Small intestine (tissue), 7 donors: ENCODE measurements at regions not wholly inside any gene's neighbourhood (a gene's known extent, or its start where the extent isn't known, plus 50 kb on each side); places are given as distances from the start of the nearest gene placed in this dataset.

Source experiments
- DNase-seq, 2 donors: peaks; one replicate each; pipeline versions ENCODE4 v3.0.0 to v3.0.0-alpha.2; 2013
- FAIRE-seq: peaks from 2 replicates; lab custom pipeline; 2012; peaks lifted over from hg19 to GRCh38; lab: Jason Lieb, UNC
- H3K27ac ChIP-seq, 3 donors: one replicate each; pipeline ENCODE4 v1.5.1; 2013; ENCODE audit warnings: low read length in 2 of 3, mild to moderate bottlenecking in 2 of 3, control low read depth in 1 of 3, inconsistent platforms in 1 of 3, low read depth in 1 of 3, moderate library complexity in 1 of 3
- H3K27me3 ChIP-seq, 3 donors: one replicate each; pipeline ENCODE4 v1.6.1; 2013; ENCODE audit warnings: low read length in 3 of 3, inconsistent platforms in 1 of 3; ENCODE audit not compliant: control insufficient read depth in 3 of 3, insufficient read depth in 3 of 3
- H3K36me3 ChIP-seq, 3 donors: one replicate each; pipeline ENCODE4 v1.6.1; 2013; ENCODE audit warnings: low read length in 3 of 3, inconsistent platforms in 1 of 3, low read depth in 1 of 3, mild to moderate bottlenecking in 1 of 3, moderate library complexity in 1 of 3; ENCODE audit not compliant: control insufficient read depth in 3 of 3, insufficient read depth in 2 of 3
- H3K4me1 ChIP-seq, 3 donors: one replicate each; pipeline ENCODE4 v1.6.1; 2013; ENCODE audit warnings: low read length in 2 of 3, inconsistent platforms in 1 of 3, low read depth in 1 of 3, mild to moderate bottlenecking in 1 of 3, moderate library complexity in 1 of 3; ENCODE audit not compliant: control insufficient read depth in 3 of 3, insufficient read depth in 2 of 3
- H3K4me3 ChIP-seq, 3 donors: one replicate each; pipeline ENCODE4 v1.5.1; 2013; ENCODE audit warnings: low read length in 3 of 3, control low read depth in 1 of 3, inconsistent platforms in 1 of 3, low read depth in 1 of 3, mild to moderate bottlenecking in 1 of 3, moderate library complexity in 1 of 3
- H3K9me3 ChIP-seq, 2 donors: one replicate each; pipeline ENCODE4 v1.6.1; 2013; ENCODE audit warnings: low read depth in 1 of 2, low read length in 1 of 2; ENCODE audit not compliant: control insufficient read depth in 2 of 2, insufficient read depth in 1 of 2
- WGBS, 3 donors: extraction: QIAGEN DNeasy Blood & Tissue Kit; methylation state at CpG; one replicate each; pipeline ENCODE4 v1.1.7; 2013; 5-methylcytosine and 5-hydroxymethylcytosine counted together
- donor health status: healthy with polysubstance abuse.
- donor health status: control.
- donor health status: control.
- donor health status: Bipolar disorder and iron deficiency.
- donor health status: healthy.

DNA sequence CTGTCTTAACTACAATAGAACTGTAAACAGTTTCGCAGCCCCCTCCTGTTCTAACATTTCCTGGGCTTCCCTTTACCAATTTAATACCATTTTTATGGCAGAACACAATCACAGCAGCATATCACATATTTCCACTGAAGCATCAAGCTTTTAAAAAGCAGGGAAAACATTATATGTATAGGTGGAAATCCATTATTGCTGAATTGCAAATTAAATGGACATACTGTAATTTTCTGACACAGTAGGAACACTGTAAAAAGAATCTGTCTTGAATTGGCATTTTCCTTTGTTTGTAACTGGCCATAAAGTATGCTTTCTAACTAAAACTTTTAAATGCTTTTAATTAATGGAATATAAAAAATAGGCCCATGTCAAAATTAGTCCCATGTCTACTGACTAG, 1385.8 kb downstream of the SI start:
- Histone ChIP-seq H3K4me1 (no peaks in the 10 kb centered on the region), H3K36me3 (no peaks in the 10 kb centered on the region), H3K27me3 (no peaks in the 10 kb centered on the region), H3K4me3 (no peak overlapping the region), H3K9me3 (peaks cover 0 to 10% of the 10 kb centered on the region in 2 donors), H3K27ac (no peak overlapping the region)
- WGBS, 3 donors, result 59 to 73% (median 63%) methylated on average over 1 of the region's 1 CpG
- DNase-seq, result no peak
- FAIRE-seq, result no peak

DNA sequence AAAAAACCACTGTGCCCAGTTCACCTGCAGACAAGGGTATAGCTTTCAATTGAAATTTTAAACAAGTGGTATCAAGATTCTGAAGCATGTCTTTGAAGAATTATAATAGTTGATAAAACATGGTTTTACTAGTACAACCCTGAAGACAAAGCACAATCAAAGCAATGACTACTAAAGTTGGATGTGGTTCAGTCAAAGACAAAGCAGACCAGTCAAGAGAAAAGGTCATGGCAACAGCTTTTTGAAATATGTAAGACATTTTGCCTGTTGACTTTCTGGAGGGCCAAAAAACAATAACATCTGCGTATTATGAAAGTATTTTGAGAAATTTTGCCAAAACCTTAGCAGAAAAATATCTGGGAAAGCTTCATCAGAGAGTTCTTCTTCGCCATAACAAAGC, 1393.6 kb downstream of the SI start:
- DNase-seq, result no peak
- H3K4me1 ChIP-seq, result no peaks in the 10 kb centered on the region
- WGBS, 3 donors, result 39 to 56% (median 50%) methylated on average over 2 of the region's 2 CpGs
- FAIRE-seq, result no peak
- no peaks in the 10 kb centered on the region for H3K27me3 ChIP-seq
- no peaks in the 10 kb centered on the region for H3K36me3 ChIP-seq
- no peak overlapping the region for H3K4me3 ChIP-seq
- H3K9me3 ChIP-seq, result peaks cover 0 to 7% of the 10 kb centered on the region in 2 donors
- H3K27ac ChIP-seq, result no peak overlapping the region

DNA sequence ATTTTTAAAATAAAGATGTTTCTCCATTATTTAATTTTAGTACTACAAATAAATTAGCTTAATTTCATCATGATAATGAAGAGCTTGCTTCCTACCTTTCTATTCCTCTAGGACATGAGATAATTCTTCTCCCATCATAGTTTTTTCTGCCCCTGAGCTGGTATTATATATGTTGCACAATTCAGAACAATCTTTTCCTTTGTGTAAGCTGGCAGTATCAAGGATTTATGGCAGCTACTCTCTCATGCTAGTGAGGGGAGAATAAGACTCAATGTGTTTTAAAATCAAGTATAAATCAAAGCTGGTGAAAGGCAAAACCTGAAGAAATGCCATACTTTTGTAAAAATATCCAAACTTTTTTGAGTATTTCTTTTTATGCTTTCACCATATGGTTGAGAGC, 1405.3 kb downstream of the SI start:
- no peak overlapping the region for H3K4me3 ChIP-seq
- FAIRE-seq, result no peak

DNA sequence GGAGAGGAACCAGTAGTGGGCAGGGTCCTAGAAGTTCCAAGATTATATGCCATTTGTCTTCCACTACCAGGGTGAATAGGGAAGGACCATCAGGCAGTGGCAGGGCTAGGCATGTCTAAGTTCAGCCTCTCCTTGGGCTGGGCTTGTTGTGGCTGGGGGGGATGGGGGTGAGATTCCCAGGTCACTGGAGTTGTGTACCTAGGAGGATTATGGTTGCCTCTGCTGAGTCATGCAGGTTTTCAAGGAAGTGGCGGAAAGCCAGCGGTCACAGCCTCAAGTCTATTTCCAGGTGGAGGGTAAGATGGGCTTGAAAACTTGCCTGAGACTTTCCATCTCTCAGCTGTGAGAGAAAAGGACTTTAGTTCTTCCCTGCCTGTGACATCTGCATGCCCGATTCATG, 1407.1 kb downstream of the SI start:
- peaks cover 0 to 6% of the 10 kb centered on the region in 2 donors for H3K9me3 ChIP-seq
- no peak for DNase-seq
- FAIRE-seq, result no peak
- H3K27me3 ChIP-seq, result no peaks in the 10 kb centered on the region
- no peaks in the 10 kb centered on the region for H3K4me1 ChIP-seq
- no peak overlapping the region for H3K4me3 ChIP-seq
- WGBS, 3 donors, result 90 to 97% (median 96%) methylated on average over 3 of the region's 3 CpGs
- no peak overlapping the region for H3K27ac ChIP-seq
- no peaks in the 10 kb centered on the region for H3K36me3 ChIP-seq

More for the DNA sequence above, 1405.3 kb downstream of the SI start:
- Histone ChIP-seq H3K27ac (no peak overlapping the region), H3K4me1 (no peaks in the 10 kb centered on the region), H3K27me3 (no peaks in the 10 kb centered on the region), H3K36me3 (no peaks in the 10 kb centered on the region), H3K9me3 (peaks cover 0 to 6% of the 10 kb centered on the region in 2 donors)
- no peak for DNase-seq

DNA sequence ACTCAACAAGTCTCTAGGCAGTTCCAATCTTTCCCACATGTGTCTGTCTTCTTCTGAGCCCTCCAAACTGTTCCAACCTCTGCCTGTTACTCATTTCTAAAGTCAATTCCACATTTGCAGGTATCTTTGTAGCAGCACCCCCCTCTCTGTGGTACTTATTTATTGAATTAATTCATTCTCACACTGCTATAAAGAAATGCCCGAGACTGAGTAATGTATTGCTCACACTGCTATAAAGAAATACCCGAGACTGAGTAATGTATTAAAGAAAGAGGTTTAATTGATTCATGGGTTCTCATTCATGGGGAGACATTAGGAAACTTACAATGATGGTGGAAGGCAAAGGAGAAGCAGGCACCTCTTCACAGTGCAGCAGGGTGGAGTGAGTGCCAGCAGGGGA, 1413.8 kb downstream of the SI start:
- no peak overlapping the region for H3K4me3 ChIP-seq
- no peak overlapping the region for H3K27ac ChIP-seq
- DNase-seq (no peak), FAIRE-seq (no peak)
- H3K36me3 ChIP-seq, result no peaks in the 10 kb centered on the region
- no peaks in the 10 kb centered on the region for H3K9me3 ChIP-seq
- WGBS, 3 donors, result 77 to 92% (median 78%) methylated on average over 2 of the region's 2 CpGs
- no peaks in the 10 kb centered on the region for H3K27me3 ChIP-seq
- H3K4me1 ChIP-seq, result no peaks in the 10 kb centered on the region

DNA sequence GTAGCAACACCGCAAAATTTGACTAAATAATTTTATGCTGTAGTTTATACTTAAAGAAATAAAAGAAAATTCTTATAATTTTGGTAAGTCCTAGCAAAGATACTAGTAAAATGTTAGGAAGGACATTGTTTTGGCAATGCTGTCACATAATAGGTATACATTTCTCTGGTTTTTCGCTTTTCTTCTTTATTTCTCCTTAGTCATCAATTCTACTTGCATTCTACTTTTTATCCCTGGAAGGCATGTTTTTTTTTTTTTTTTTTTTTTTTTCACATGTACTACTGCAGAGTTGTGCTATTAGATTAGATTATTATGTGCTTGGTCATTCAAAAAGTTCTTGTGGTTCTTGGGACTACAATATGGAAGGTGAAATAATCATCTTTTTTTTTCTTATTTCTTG, 1421.2 kb downstream of the SI start:
- H3K27me3 ChIP-seq, result no peaks in the 10 kb centered on the region
- H3K9me3 ChIP-seq, result peaks cover 1 to 2% of the 10 kb centered on the region in 2 donors
- 85 to 91% (median 90%) methylated on average over 2 of the region's 2 CpGs for WGBS, 3 donors
- no peak overlapping the region for H3K4me3 ChIP-seq
- DNase-seq, result no peak
- no peak for FAIRE-seq
- no peaks in the 10 kb centered on the region for H3K36me3 ChIP-seq
- no peaks in the 10 kb centered on the region for H3K4me1 ChIP-seq
- no peak overlapping the region for H3K27ac ChIP-seq

DNA sequence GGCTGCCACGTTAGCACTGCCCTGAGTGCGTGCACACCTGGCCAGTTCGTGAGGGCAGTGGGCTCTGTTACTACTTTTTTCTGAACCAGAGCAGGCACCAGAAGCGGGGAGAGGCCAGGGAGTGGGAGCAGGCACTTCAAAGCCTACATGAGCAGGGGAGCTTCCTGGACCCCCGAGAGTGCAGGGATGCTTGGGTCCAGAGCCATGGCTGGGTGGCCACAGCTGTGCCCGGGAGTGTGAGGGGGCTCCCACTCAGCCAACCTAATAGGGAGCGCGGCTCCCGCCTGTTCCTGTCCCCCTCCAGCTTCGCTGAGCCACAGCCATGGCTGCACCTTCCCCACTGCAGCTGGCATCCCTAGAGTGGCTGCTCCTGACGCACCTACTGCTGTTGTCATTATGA, 1423.3 kb downstream of the SI start:
- Histone ChIP-seq H3K4me3 (no peak overlapping the region), H3K36me3 (no peaks in the 10 kb centered on the region), H3K9me3 (peaks cover 1 to 2% of the 10 kb centered on the region in 2 donors), H3K27ac (no peak overlapping the region), H3K27me3 (no peaks in the 10 kb centered on the region), H3K4me1 (no peaks in the 10 kb centered on the region)
- DNase-seq (no peak), FAIRE-seq (no peak)
- WGBS, 3 donors, result 85 to 92% (median 88%) methylated on average over 11 of the region's 11 CpGs

DNA sequence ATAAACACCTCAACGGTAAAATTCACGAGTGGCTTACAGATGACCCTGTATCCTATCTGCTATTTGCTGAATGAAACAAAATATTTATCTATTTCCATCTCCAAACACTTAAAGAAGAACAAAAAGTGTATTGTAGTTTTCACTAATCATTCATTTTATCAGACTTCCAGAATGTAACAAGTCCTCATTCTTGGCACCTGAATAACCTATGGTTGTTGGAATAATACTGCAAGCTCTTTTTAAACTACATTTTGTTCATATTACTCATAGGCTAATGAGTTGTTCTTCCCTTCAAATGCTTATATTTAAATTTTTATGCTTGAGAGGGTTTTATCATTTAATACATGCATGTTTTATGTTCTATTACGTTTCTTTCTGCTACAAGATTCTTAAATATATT, 1434.1 kb downstream of the SI start:
- Histone ChIP-seq H3K4me1 (no peaks in the 10 kb centered on the region), H3K9me3 (no peaks in the 10 kb centered on the region), H3K27me3 (no peaks in the 10 kb centered on the region), H3K4me3 (no peak overlapping the region), H3K36me3 (no peaks in the 10 kb centered on the region), H3K27ac (no peak overlapping the region)
- FAIRE-seq, result no peak
- DNase-seq, result no peak
- 60 to 66% (median 64%) methylated on average over 3 of the region's 3 CpGs for WGBS, 3 donors

DNA sequence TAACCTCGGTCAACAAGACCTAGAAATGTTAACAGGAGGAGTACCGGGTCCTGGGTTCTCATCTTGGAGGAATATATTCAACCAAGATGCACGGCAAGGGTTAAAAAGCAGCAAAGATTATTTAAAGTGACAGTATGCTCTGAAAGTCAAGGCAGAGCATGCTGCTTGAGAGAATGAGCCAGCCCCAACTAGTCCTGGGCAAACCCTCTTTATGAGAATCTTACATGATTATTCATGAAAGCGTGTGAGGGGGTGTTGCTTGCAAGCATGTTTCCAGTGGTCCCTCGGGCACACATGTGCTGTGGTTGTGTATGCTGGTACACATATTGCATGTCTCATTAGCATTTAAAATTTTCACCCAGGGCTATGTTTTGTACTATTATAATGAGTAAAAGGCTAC, 1445.6 kb downstream of the SI start:
- Histone ChIP-seq H3K9me3 (no peaks in the 10 kb centered on the region), H3K27ac (no peak overlapping the region), H3K36me3 (no peaks in the 10 kb centered on the region), H3K4me3 (no peak overlapping the region), H3K4me1 (no peaks in the 10 kb centered on the region), H3K27me3 (no peaks in the 10 kb centered on the region)
- WGBS, 3 donors, result 43 to 65% (median 61%) methylated on average over 5 of the region's 5 CpGs
- FAIRE-seq (no peak), DNase-seq (no peak)
